ENCODE measurements at regions not wholly inside any gene's neighbourhood (a gene's known extent, or its start where the extent isn't known, plus 50 kb on each side); places are given as distances from the start of the nearest gene placed in this dataset.
A peak's percentile ranks its signal among the peaks of the same experiment; 100 is the strongest.

DNA sequence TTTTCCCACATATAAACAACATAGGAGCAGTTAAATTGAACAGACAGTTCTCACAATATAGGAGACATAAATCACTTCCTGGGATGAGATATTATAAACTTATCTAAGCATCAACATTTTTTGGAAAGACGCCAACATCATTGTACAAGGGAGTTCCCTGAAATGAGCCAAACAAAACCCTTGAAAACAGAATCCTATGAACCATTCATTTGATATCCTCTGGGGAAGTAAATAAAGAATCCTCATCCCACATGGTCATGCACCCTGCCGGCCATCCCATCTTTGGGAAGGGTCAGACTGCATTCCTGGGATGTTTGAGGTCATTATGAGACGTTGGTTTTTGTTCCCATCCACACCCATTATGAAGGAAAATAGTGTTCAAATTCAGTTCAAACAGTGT lies 111.8 kb upstream of the USP25 start:
- no peak overlapping the region for H3K18ac ChIP-seq (ENCODE audit: insufficient read length, low read depth, low read length)
- TF ChIP-seq, protein P1, sequence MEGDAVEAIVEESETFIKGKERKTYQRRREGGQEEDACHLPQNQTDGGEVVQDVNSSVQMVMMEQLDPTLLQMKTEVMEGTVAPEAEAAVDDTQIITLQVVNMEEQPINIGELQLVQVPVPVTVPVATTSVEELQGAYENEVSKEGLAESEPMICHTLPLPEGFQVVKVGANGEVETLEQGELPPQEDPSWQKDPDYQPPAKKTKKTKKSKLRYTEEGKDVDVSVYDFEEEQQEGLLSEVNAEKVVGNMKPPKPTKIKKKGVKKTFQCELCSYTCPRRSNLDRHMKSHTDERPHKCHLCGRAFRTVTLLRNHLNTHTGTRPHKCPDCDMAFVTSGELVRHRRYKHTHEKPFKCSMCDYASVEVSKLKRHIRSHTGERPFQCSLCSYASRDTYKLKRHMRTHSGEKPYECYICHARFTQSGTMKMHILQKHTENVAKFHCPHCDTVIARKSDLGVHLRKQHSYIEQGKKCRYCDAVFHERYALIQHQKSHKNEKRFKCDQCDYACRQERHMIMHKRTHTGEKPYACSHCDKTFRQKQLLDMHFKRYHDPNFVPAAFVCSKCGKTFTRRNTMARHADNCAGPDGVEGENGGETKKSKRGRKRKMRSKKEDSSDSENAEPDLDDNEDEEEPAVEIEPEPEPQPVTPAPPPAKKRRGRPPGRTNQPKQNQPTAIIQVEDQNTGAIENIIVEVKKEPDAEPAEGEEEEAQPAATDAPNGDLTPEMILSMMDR (conservative IDR thresholded peaks at IDR 0.05): no peak
- Mint-ChIP-seq H3K27me3 (ENCODE audit: low read depth) (no peaks in the 10 kb centered on the region; the same call in 1 of the 2 replicates), H3K9me3 (peaks cover 0 to under 1% of the 10 kb centered on the region in 2 experiments; a peak in 1 of 5 replicates), H3K36me3 (ENCODE audit: insufficient read depth in 1 of 3, low read depth in 3 of 3) (0 out of 7 replicates have a peak, but pooled peaks cover 0 to 1% (median under 1%) of the 10 kb centered on the region in 3 experiments), H3K27ac (peak overlapping the region in 2 of 3 experiments; percentile 72 to 81; a peak in 2 of 7 replicates), H3K4me3 (no peak overlapping the region), H3K4me1 (peaks cover 9 to 10% of the 10 kb centered on the region in 2 experiments)
- H3K23ac ChIP-seq (ENCODE audit: insufficient read length, low read depth, low read length): no peak overlapping the region
- H2BK120ac ChIP-seq (ENCODE audit: low read depth, low read length, poor library complexity, severe bottlenecking): no peak overlapping the region
- no peaks in the 10 kb centered on the region for H3K79me2 ChIP-seq (ENCODE audit: insufficient read depth, low read length)
- H2AFZ ChIP-seq (ENCODE audit: low read length): no peak overlapping the region
- H4K8ac ChIP-seq (replicated peaks; ENCODE audit: insufficient read length, low read depth, low read length): no peak overlapping the region
- no peak overlapping the region for H2AK5ac ChIP-seq (ENCODE audit: insufficient read length, low read length)
- H4K91ac ChIP-seq (ENCODE audit: insufficient read length, low read depth, low read length): no peak overlapping the region
- no peaks in the 10 kb centered on the region for H3K23me2 ChIP-seq (ENCODE audit: insufficient read length, low read depth, low read length, poor library complexity, severe bottlenecking)
- no peak overlapping the region for H3T11ph ChIP-seq (ENCODE audit: low read length)
- H3K4me2 ChIP-seq (ENCODE audit: insufficient read depth, insufficient read length, low read length): no peak overlapping the region
- no peak overlapping the region for H2BK5ac ChIP-seq (ENCODE audit: insufficient read length, low read length)
- H4K20me1 ChIP-seq (ENCODE audit: control insufficient read depth, insufficient read depth, insufficient read length): no peaks in the 10 kb centered on the region
- H2BK20ac ChIP-seq (ENCODE audit: low read depth, low read length, poor library complexity, severe bottlenecking): no peak overlapping the region
- no peak overlapping the region for H3K27ac ChIP-seq (ENCODE audit: insufficient read length, low read depth, low read length)
- no peaks in the 10 kb centered on the region for H3K27me3 ChIP-seq (ENCODE audit: insufficient read depth, low read length)
- no peak for DNase-seq
- WGBS (ENCODE audit: extremely low coverage, insufficient read length, low lambda C conversion rate): no CpG with 5 or more reads among the region's 3 CpGs
- no peak overlapping the region for H2BK12ac ChIP-seq (ENCODE audit: insufficient read length, low read depth, low read length)
- H2BK15ac ChIP-seq (ENCODE audit: low read depth, low read length): no peak overlapping the region
- no peak overlapping the region for H3K56ac ChIP-seq (ENCODE audit: insufficient read length, low read depth, low read length)
- H3K14ac ChIP-seq (ENCODE audit: insufficient read depth, low read length): no peak overlapping the region
- H3K4ac ChIP-seq (ENCODE audit: low read depth, low read length): no peak overlapping the region
- no peaks in the 10 kb centered on the region for H3K79me1 ChIP-seq (ENCODE audit: insufficient read depth, low read depth, low read length, poor library complexity, severe bottlenecking)
- H3K9ac ChIP-seq (ENCODE audit: extremely low read depth, insufficient read length, low read length): no peak overlapping the region
- no peaks in the 10 kb centered on the region for H3K4me1 ChIP-seq (ENCODE audit: insufficient read depth, low read length)
- H3K9me3 ChIP-seq (ENCODE audit: control insufficient read depth, low read depth, low read length): no peaks in the 10 kb centered on the region
- H4K5ac ChIP-seq (ENCODE audit: insufficient read length, low read depth, low read length): no peak overlapping the region
